Colonic mucosa (tissue), 4 donors: ENCODE measurements at regions not wholly inside any gene's neighbourhood (a gene's known extent, or its start where the extent isn't known, plus 50 kb on each side); places are given as distances from the start of the nearest gene placed in this dataset.

Experiments
- DNase-seq: peaks from one replicate; pipeline ENCODE4 v3.0.0-alpha.2; 2020
- H3K27ac ChIP-seq: fragments of 200-600 bp; one replicate; pipeline ENCODE4 v1.8.0; 2021
- H3K27me3 ChIP-seq: fragments of 200-600 bp; one replicate; pipeline ENCODE4 v1.8.0; 2021
- H3K36me3 ChIP-seq: fragments of 200-600 bp; one replicate; pipeline ENCODE4 v1.8.0; 2021
- H3K4me1 ChIP-seq: fragments of 200-600 bp; one replicate; pipeline ENCODE4 v1.8.0; 2021; ENCODE audit warnings: mild to moderate bottlenecking
- H3K4me3 ChIP-seq: fragments of 200-600 bp; one replicate; pipeline ENCODE4 v1.8.0; 2021
- H3K9ac ChIP-seq, 2 donors: one replicate each; pipeline ENCODE4 v1.7.0; 2013; ENCODE audit warnings: control low read depth in 2 of 2, low read depth in 2 of 2, low read length in 2 of 2
- H3K9me3 ChIP-seq: fragments of 200-600 bp; one replicate; pipeline ENCODE4 v1.8.0; 2021
- CTCF ChIP-seq: fragments of 200-600 bp; IDR thresholded peaks from one replicate; pipeline ENCODE4 v1.8.0; 2022; ENCODE audit warnings: antibody characterized with exemption, mild to moderate bottlenecking
- intact Hi-C: fragments of 100-400 bp; cut with DNase I; formaldehyde crosslinking; loops from one replicate; pipeline ENCODE4 v1.14.1; 2022
- donor health status: healthy.
- donor health status: DM: no; HTN: no; CAD: no.
- donor health status: DM: no; HTN: no; CAD: no.

GRCh38 chr17:43337684-43338428 lies 60.9 kb upstream of the ARL4D start:
- Histone ChIP-seq H3K9me3 (no peaks in the 10 kb centered on the region), H3K4me1 (no peaks in the 10 kb centered on the region), H3K27ac (no peak overlapping the region), H3K4me3 (no peak overlapping the region), H3K27me3 (no peaks in the 10 kb centered on the region), H3K36me3 (no peaks in the 10 kb centered on the region), H3K9ac (no peak overlapping the region)
- no peak for DNase-seq
- intact Hi-C loops: no loop called here
- TF ChIP-seq CTCF: no peak

- no peak for DNase-seq
- Histone ChIP-seq H3K27me3 (no peaks in the 10 kb centered on the region), H3K27ac (no peak overlapping the region), H3K36me3 (no peaks in the 10 kb centered on the region), H3K9me3 (no peaks in the 10 kb centered on the region), H3K9ac (no peak overlapping the region), H3K4me3 (no peak overlapping the region), H3K4me1 (no peaks in the 10 kb centered on the region)
- intact Hi-C loops: no loop called here
- TF ChIP-seq CTCF: no peak
These were observed 63.9 kb upstream of the ARL4D start for GRCh38 chr17:43334738-43335402.

- H3K9ac ChIP-seq: no peak overlapping the region
- no peak overlapping the region for H3K27ac ChIP-seq
- no peaks in the 10 kb centered on the region for H3K9me3 ChIP-seq
- intact Hi-C loops: no loop called here
- no peaks in the 10 kb centered on the region for H3K4me1 ChIP-seq
- TF ChIP-seq CTCF: no peak
- no peaks in the 10 kb centered on the region for H3K36me3 ChIP-seq
- no peaks in the 10 kb centered on the region for H3K27me3 ChIP-seq
- H3K4me3 ChIP-seq: no peak overlapping the region
- no peak for DNase-seq
These were observed 65.3 kb upstream of the ARL4D start for GRCh38 chr17:43333433-43333943.

- DNase-seq: no peak
- Histone ChIP-seq H3K27ac (no peak overlapping the region), H3K4me3 (no peak overlapping the region), H3K27me3 (no peaks in the 10 kb centered on the region), H3K9ac (no peak overlapping the region), H3K4me1 (no peaks in the 10 kb centered on the region), H3K9me3 (no peaks in the 10 kb centered on the region), H3K36me3 (no peaks in the 10 kb centered on the region)
- TF ChIP-seq CTCF: no peak
- intact Hi-C loops: no loop called here
These were observed 66.6 kb upstream of the ARL4D start for GRCh38 chr17:43332230-43332629.

- Histone ChIP-seq H3K9ac (no peak overlapping the region), H3K4me1 (no peaks in the 10 kb centered on the region), H3K9me3 (no peaks in the 10 kb centered on the region), H3K27ac (no peak overlapping the region), H3K4me3 (no peak overlapping the region), H3K36me3 (no peaks in the 10 kb centered on the region), H3K27me3 (no peaks in the 10 kb centered on the region)
- intact Hi-C loops: no loop called here
- DNase-seq: no peak
- no peak for TF ChIP-seq CTCF
These were observed 67.7 kb upstream of the ARL4D start for GRCh38 chr17:43330876-43331639.
